NCI-H345 treated with DMSO at 0.1 percent for 48 hours (cell line): ENCODE measurements at regions not wholly inside any gene's neighbourhood (a gene's known extent, or its start where the extent isn't known, plus 50 kb on each side); places are given as distances from the start of the nearest gene placed in this dataset.
"Not testable (repeated sequence)": the region's sequence is repeated elsewhere in the genome, so short reads cannot be mapped to it uniquely, and the experiment has no call there.

Experiments used
- DNase-seq: peaks from one replicate; lab custom pipeline; 2025; ENCODE audit not compliant: unreplicated experiment; lab: John Stamatoyannopoulos, UW

DNA sequence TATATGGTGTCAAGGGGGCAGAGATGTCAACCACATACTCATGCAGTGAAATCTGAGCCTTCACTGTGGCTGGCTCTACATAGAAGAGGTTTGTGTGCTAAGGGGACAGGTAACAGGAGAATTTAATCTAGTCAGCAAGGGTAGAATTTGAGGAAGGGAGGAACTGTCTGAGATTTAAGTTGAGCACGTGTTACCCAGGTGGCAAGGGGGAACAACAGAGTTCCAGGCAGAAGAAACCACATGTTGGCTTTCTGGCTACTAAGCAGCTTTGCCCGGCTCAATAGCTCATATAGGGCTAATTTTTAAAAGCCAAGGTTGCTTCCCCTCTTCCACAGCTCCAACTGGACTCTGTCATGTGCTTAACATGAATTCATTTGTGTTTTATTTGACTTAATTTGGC, 397.6 kb downstream of the EDEM1 start:
- no peak for DNase-seq

DNA sequence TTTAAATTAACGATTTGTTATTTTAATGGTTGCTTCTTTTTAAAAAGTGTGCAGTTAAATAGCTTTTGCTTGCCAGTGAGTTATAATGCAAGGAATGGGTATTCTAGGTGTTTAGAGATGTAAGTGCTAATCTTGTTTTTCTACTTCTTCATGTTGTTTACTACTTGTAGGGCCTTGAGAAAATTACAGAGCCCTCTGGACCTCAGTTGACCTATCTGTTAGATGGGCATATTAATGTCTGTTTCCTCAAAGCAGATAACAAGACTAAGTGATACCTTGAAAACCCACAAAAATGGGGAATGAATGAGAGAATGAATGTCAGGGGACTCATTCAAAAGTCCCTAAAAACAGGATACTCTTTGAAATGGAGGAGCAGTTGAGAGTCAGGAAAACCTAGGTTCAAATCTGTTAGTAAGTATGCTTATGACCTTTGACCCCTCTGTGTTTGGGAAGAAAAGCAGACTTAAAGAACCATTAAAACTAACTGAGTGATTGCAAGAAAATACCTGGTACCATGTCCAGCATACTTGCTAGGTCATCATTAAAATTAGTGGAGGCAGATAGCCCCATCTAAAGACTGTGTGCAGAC, 419.5 kb downstream of the EDEM1 start:
- no peak for DNase-seq

GRCh38 chr3:5607581-5607980, 420.1 kb downstream of the EDEM1 start:
- DNase-seq = no peak

GRCh38 chr3:5608971-5609370, 421.5 kb downstream of the EDEM1 start:
- DNase-seq = not testable (repeated sequence)

- DNase-seq = no peak
Observed at GRCh38 chr3:5613599-5613998, 426.1 kb downstream of the EDEM1 start.

DNA sequence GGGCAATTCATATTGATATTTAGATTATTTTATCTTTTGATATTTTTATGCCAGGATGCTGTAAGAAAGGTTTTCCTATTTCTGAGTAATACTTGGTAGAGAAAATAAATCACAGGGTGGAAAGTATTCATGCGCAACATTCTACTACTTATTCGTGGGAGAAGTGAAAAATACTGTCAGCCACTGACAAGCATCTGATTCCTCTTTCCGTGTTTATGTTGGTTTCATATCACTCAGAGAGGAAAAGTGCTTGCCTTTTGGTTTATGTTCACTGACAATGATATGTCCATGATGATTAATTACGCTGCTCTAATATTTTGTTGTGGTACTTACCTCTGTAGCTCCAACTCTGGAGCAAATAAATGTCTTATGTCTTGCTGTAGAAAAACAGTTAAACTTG, 429.4 kb downstream of the EDEM1 start:
- DNase-seq = no peak

DNA sequence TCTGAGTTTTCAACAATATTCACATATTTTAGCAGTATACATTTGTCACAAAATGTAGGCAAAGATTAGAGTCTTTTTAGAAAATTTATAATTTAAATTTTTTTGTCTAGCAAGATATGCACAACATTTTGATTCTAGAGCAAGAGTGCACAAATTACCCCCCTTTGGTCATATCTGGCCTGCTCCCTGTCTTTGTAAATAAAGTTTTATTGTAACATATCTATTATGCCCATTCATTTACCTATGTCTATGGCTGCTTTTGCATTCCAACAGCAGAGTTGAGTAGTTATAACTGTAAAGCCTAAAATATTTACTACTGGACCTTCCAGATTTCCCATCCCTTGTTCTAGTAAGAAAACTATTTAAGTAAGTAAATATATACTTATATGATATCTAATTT, 430.7 kb downstream of the EDEM1 start:
- no peak for DNase-seq

GRCh38 chr3:5630406-5630805, 442.9 kb downstream of the EDEM1 start:
- DNase-seq = no peak

GRCh38 chr3:5633960-5634359, 446.5 kb downstream of the EDEM1 start:
- DNase-seq = no peak

DNA sequence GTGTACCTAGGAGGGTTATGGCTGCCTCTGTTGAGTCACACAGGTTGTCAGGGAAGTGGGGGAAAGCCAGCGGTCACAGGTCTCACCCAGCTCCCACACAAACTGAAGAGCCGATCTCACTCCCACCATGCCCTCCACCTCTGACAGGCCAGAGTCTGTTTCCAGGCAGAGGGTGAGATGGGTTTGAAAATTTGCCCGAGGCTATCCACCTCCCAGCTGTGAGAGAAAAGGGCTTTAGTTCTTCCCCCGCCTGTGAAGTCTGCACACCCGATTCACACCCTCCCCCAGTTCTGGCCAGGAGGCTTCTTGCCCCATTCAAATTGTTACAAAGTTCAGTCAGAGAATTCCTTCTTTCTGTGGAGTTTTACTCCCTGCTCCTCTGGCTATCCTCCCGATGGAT, 446.9 kb downstream of the EDEM1 start:
- no peak for DNase-seq

GRCh38 chr3:5635746-5636145, 448.2 kb downstream of the EDEM1 start:
- DNase-seq = no peak

- DNase-seq = no peak
Observed at GRCh38 chr3:5638550-5638949, 451.0 kb downstream of the EDEM1 start.

DNA sequence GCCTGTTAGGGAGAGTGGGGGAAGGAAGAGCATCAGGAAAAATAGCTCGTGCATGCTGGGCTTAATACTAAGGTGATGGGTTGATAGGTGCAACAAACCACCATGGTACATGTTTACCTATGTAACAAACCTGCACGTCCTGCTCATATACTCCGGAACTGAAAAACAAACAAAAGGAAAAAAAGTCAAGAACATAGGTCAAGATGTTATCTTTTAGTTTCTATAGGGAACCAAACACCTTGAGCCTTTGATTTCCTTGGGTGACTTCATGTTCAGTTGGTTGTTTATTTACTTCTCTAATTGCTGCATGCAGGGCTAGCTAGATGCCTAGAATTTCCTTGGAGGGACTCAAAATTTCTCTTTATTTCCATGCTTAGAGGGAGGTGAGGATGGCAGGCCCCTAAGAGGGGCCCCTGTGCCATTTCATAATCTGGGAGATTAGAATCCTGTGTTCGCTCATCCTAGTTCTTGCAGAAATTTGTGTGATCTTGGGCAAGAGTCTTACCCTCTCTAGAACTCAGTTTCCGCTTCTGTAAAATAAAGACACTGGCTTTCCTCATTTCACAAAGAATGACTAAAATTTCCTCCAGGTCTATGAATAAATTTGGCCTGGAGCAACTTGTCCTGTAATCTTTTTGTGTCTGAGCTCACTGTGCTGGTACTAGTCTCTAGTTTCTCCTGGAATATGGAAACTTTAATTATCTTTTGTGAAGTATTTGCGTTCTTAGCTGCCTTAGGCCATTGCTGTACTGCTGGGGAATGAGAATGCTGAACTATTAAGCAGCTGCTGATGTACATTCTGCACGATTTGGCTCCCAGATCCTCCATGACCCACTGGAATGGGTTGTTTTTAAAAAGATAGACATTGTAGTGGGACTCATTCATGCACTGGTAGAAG, 457.5 kb downstream of the EDEM1 start:
- DNase-seq = no peak

- DNase-seq = no peak
Observed at GRCh38 chr3:5645692-5646410, 458.3 kb downstream of the EDEM1 start.

DNA sequence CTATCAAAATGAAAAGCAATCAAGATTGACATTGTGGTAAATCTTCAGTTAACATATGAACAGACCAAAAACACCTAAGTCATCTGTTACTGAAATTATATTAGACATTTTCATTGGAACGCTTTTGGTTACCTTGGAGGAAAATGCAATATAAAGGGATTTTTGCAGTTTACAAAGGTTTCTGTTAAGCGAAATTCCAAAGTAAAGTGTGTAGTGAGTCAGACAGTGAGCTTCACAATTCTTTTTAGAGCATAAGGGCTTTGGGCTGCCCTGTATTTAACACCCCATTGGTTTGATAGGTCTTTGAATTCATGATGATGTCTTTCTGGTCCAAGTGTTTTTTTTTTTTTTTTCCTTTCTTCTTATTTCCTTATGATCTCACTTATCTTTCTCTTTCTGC, 462.8 kb downstream of the EDEM1 start:
- no peak for DNase-seq

GRCh38 chr3:5651351-5651750, 463.8 kb downstream of the EDEM1 start:
- DNase-seq = no peak

GRCh38 chr3:5653426-5654143, 466.1 kb downstream of the EDEM1 start:
- DNase-seq = no peak

- no peak for DNase-seq
Observed at GRCh38 chr3:5657106-5657505, 469.6 kb downstream of the EDEM1 start.

GRCh38 chr3:5663601-5664000, 476.1 kb downstream of the EDEM1 start:
- DNase-seq = no peak

DNA sequence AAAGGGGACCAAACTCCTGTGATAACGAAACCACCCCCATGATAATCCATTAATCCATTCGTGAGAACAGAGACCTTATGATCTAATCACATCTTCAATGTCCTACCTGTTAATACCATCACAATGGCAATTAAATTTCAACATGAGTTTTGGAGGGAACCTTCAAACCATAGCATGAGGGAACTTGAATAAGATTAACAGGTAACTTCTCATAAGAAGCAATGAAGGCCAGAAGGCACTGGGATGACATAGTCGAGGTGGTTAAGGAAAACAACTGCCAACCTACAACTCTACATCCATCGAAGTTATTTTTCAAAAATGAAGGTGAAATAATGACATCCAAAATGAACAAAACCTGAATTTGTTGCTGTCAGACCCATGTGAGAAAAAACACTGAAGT, 478.9 kb downstream of the EDEM1 start:
- DNase-seq = no peak

GRCh38 chr3:5673521-5673920, 486.0 kb downstream of the EDEM1 start:
- no peak for DNase-seq
